NOMO-1 (cell line): ENCODE measurements at regions not wholly inside any gene's neighbourhood (a gene's known extent, or its start where the extent isn't known, plus 50 kb on each side); places are given as distances from the start of the nearest gene placed in this dataset.
A peak's percentile ranks its signal among the peaks of the same experiment; 100 is the strongest.
"Not testable (repeated sequence)": the region's sequence is repeated elsewhere in the genome, so short reads cannot be mapped to it uniquely, and the experiment has no call there.

Source experiments
- DNase-seq, 2 experiments: peaks; one replicate each; lab custom pipeline; 2025; ENCODE audit not compliant: unreplicated experiment in 2 of 2; lab: John Stamatoyannopoulos, UW

- not testable (repeated sequence) for DNase-seq
Observed at GRCh38 chr6:153442749-153443148, 311.7 kb upstream of the RGS17 start.

- no peak for DNase-seq
Observed at GRCh38 chr6:153442096-153442495, 311.0 kb upstream of the RGS17 start.

DNA sequence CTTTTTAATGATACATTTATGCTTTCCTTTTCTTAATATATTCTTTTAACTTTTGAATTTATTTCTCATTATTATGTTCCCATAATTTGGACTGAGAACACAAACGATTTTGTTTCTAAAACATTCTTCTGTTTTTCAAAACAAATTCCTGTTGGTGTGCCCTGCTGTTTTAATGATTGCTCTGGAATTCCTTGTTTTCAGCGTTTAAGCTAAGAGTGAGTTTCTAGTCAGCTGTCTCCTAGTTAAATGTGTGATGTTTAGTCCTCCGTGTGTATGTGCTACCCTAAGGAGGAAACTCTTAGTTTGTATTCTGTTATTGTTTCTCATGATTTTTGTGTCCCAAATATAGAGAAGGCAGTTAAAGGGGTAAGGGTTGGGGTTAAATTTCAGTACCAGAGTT is 306.1 kb upstream of the RGS17 start:
- no peak for DNase-seq

DNA sequence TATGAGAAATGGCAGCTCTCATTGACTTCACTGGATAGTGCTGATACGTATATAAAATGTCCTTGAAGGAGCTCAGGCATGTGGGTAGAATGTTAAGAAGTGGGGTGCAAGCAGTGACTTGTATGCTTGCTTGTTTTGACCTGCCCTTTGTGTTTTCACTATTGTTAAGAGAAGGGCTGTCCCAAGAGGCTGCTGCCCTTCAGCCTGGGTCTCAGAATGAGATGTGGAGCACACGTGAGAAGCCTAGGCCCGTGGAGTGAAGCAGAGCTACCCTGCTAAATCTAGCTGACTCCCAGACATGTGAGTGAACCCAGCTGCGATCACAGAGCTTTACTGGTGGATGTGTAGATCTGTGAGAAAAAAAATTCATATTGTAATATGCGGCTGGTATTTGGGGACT is 305.3 kb upstream of the RGS17 start:
- no peak for DNase-seq

DNA sequence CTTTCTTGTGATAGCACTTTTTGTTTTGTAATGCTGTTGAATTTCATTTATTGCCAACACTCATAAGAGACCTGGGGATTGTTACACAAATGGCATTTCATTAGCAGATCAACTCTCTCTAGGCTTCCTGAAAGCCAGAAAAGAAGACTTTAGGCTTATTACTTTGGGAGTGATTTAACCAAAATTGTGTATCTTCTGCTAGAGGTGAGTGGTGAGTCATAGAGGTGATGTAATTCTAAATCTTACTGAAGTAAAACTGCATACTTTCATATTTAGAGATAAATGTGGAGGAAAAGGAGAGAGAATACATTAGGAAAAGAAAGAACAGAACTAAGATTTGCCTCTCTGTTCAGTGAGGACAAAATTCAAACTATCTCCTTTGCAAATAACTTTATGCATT is 304.7 kb upstream of the RGS17 start:
- DNase-seq, result no peak

DNA sequence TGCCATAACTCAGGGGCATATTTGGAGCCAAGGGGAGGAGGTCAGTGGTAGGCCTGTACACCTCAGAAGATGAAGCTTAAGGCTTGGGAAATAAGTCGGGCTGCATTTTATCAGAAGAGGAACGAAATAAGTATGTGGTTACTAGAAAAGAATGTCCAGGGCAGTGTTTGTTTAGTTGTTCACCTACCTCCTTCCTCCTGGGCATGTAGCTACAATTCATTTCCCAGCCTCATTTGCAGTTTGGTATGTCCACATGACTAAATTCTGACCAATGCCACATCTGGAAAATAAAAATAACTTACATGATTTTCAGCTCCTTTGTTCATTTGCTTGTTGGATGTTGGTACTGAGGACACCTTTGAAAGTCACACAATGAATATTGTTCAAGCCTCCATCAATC is 294.5 kb upstream of the RGS17 start:
- no peak for DNase-seq

DNA sequence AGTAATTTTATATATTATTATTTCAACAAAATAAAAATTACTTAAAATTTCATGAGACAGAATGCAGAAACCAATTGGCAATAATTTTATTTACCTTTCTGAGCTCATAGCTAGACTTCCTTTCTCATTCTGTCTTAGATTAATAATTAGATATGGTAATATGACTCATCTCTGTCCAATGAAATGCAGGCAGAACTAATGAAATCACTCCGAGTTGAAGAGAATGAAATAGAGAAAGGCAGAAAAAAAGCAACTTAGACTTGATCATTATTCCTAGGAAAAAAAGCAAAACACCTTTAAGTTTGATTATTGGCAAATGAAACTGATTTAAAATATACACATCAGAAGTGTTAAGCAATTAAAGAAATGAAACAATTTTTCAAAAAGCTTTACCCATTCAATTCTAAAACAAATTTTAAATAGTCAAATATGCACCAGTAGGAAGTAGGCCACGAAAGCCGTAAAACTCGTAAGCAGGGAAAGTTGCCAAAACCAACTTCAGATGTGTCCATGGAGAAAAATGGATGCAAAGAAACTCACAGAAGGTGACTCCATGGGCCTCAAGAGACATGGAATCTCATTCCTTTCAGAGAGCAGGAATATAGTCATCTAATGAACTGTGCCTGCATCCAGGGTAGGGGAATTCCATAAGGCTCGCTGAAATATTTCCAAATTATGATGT is 293.8 kb upstream of the RGS17 start:
- DNase-seq, result no peak

DNA sequence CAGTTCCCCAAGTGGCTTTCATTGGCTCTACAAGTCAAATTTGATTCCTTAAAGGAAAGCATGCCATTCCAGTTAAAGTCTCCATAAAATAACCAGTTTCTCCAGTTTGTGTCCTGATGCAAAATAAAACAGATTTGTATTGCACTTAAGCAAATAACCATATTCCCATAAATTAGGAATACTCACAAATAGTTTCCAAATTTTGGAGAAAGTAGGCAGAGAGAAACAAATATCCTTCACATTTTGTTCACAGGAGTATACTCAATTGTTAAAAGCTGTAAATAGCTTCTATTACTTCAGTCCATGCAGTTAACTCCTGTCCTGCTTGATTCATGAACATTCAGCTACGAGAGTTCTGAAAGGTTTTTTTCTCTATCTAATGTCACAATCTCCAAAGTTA is 281.4 kb upstream of the RGS17 start:
- DNase-seq, result no peak

GRCh38 chr6:153411070-153411648 is 280.1 kb upstream of the RGS17 start:
- peak in 1 of 2 experiments; percentile 36 for DNase-seq

GRCh38 chr6:153405931-153406330 is 274.8 kb upstream of the RGS17 start:
- DNase-seq, result no peak

- DNase-seq, result no peak
Observed at GRCh38 chr6:153401751-153402150, 270.7 kb upstream of the RGS17 start.

GRCh38 chr6:153392156-153392555 is 261.1 kb upstream of the RGS17 start:
- no peak for DNase-seq

- DNase-seq, result no peak
Observed at GRCh38 chr6:153373869-153374268, 242.8 kb upstream of the RGS17 start.

DNA sequence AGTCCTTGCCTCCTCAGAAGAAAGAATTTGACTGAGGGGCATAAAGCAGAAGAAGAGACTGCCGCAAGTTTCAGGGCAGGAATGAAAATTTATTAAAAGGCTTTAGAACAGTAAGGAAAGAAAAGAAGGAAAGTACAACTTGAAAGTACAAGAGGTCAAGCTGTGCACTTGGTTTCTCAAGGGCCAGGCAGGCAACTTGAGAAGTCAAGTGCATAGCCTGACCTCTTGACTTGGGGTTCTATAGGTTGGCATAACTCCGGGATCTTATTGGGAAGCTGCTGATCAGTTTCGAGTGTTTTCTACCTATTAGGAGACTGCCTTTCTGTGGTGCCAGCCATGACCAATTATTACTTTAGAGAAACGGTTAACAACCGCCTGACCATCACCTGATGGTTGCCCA is 237.0 kb upstream of the RGS17 start:
- no peak for DNase-seq

DNA sequence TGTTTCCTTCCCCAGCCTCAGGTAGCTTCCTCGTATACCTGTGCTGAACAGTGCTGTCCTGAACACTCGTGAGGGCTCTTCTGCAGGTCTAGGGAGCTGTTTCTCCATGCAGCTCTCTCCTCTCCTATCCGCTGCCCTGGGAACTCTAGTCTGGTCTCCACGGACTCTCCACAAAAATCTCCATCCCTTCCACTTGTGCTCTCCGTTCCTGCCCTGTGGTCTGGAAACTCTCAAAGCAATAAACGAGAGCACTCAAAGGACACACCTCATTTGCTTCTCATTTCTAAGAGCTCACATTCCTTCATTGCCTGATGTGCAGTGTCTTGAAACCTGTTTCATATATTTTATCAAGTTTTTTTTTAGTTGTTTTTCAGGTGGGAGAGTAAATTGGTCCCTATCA is 235.9 kb upstream of the RGS17 start:
- DNase-seq, result no peak

DNA sequence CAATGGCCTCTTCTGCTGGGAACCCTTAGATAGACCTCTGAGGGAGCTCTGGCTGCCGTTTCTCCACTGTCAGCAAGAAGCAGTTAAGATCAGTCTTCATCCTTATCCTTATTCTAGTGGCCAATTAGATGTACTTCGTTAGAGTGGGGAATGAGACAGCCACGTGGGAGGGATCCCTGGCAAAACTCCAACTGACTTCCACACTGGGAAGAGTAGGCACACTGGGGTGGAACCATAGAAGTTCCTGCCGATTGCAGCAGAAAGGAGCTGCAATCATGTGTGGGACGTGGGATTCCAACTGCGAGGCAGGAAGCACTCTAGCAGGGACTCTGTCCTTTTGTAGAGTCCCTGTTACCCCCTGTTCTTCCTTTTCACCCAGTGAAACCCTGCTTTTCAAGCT is 226.3 kb upstream of the RGS17 start:
- no peak for DNase-seq

DNA sequence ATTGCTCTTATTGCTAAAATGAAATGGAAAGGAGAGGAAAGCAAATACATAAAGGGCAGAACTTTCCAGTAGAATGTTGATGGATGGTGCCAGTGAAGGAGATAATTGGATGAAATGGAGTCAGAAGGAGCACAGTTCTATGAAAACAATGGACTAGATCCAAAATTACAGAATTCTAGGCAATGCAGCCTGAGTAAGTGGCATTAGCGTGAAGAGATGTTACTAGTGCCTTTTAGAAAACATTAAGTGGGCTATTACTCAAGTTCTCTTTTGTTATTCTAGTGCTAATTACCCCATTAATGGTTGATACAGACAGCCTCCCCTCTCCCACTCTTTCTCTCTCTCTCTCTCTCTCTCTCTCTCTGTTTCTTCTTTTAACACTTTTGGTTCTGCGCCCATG is 209.5 kb upstream of the RGS17 start:
- no peak for DNase-seq

GRCh38 chr6:153334121-153334520 is 203.0 kb upstream of the RGS17 start:
- no peak for DNase-seq

DNA sequence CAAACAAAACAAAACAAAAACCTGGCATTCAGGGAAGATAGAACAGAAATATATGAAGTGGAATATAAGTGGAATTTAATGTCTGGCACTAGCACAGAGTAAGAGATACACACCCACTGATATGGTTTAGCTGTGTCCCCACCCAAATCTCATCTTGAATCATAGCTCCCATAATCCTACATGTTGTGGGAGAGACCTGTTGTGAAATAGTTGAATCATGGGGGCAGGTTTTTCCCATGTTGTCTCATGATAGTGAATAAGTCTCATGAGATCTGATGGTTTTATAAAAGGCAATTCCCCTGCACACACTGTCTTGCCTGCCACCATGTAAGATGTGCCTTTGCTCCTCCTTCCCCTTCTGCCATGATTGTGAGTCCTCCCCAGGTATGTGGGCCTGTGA is 200.1 kb upstream of the RGS17 start:
- not testable (repeated sequence) for DNase-seq

DNA sequence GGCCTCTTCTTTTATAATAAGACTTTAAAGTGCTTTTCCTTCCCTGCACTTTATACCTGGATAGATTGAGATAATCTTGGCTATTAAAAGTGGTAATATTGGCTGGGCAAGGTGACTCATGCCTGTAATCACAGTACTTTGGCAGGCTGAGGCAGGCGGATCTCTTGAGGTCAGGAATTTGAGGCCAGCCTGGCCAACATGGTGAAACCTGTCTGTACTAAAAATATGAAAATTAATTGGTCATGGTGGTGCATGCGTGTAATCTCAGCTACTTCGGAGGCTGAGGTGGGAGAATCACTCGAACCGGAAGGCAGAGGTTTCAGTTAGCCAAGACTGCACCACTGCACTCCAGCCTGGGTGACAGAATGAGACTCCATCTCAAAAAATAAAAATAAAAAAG is 197.1 kb upstream of the RGS17 start:
- no peak for DNase-seq

GRCh38 chr6:153325661-153326060 is 194.6 kb upstream of the RGS17 start:
- DNase-seq, result no peak

DNA sequence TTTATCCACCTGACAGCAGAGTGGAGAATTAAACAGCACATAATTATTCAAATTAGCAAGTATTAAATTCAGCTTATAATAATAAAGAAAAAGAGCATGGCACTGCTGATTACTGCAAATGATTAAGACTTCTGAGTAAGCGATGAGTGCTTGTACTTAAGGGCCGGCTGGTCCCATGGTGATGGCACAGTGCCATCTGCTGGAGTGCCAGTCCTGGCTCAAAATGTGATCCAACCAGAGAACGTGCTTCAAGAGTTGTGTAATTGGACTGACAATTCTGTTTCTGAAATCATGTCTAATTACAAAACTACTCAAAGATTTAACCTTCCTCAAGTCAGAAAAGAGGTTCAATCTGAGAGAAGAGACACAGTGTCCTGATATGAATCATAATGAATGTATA is 181.6 kb upstream of the RGS17 start:
- peak; percentile 25 to 35 for DNase-seq

DNA sequence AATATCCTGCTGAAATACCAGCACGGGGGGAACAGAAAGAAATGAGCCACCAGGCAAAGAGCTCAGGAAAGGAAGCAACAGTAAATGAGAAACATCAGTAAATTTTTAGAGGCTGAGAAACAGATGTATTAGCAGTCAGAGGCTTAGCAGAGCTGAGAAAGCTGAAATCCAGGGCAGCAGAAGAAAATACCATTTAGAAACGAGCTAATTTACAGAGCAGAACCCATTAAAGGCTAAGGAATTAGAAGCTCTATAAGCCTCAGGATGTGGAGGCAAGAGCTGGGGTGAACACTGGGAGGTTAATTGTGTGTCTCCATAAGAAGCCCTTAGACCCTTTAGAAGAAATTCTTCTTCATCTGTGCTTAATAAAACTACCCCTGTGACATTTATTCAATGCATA is 178.6 kb upstream of the RGS17 start:
- no peak for DNase-seq
